Upper lobe of left lung (tissue), 4 donors: ENCODE measurements at regions not wholly inside any gene's neighbourhood (a gene's known extent, or its start where the extent isn't known, plus 50 kb on each side); places are given as distances from the start of the nearest gene placed in this dataset.

Experiments
- CTCF ChIP-seq, 6 experiments: fragments of 450-650 bp in 4 of 6; fragments of 200-600 bp in 2 of 6; sonication (generic) in 2 of 6; IDR thresholded peaks; one replicate each; pipeline ENCODE4 v1.5.1; 2016 to 2019; ENCODE audit warnings: antibody characterized with exemption in 6 of 6
- EP300 ChIP-seq, 4 donors: sonication (generic); formaldehyde crosslinking; IDR thresholded peaks; one replicate each; pipeline ENCODE4 v1.5.1; 2017; ENCODE audit warnings: antibody characterized with exemption in 4 of 4, control low read depth in 2 of 4
- POLR2A ChIP-seq, 4 donors: fragments of 450-650 bp; IDR thresholded peaks; one replicate each; pipeline ENCODE4 v1.5.1; 2016 to 2017; ENCODE audit warnings: antibody characterized with exemption in 4 of 4, mild to moderate bottlenecking in 2 of 4
- POLR2AphosphoS5 ChIP-seq, 2 donors: sonication (generic); formaldehyde crosslinking; IDR thresholded peaks; one replicate each; pipeline ENCODE4 v1.5.1; 2017; ENCODE audit warnings: antibody characterized with exemption in 2 of 2

GRCh38 chr1:193335806-193336428, 149.5 kb upstream of the B3GALT2 start:
- TF ChIP-seq CTCF (IDR thresholded peaks at IDR 0.05): no peak
- TF ChIP-seq POLR2A (IDR thresholded peaks at IDR 0.05): no peak
- TF ChIP-seq POLR2AphosphoS5 (IDR thresholded peaks at IDR 0.05): no peak
- no peak for TF ChIP-seq EP300 (IDR thresholded peaks at IDR 0.05)
